HepG2 (cell line): ENCODE measurements at regions not wholly inside any gene's neighbourhood (a gene's known extent, or its start where the extent isn't known, plus 50 kb on each side); places are given as distances from the start of the nearest gene placed in this dataset.

Source experiments
- EZH2 ChIP-seq: conservative IDR thresholded peaks from 2 replicates; pipeline ENCODE4 v1.6.1; 2012; ENCODE audit warnings: mild to moderate bottlenecking, low read depth, low read length, moderate library complexity
- FOXP1 ChIP-seq, 2 experiments: fragments of 450-650 bp in 1 of 2; IDR thresholded peaks; 2 replicates each; pipeline ENCODE4 v1.6.1; 2017 to 2018; ENCODE audit warnings: antibody characterized with exemption in 1 of 2
- GABPA ChIP-seq, 2 experiments: IDR thresholded peaks; 2 replicates each; pipeline ENCODE4 v1.6.1; 2011 to 2016; ENCODE audit warnings: low read depth in 2 of 2, low read length in 1 of 2, missing biosample characterization in 1 of 2, missing genetic modification characterization in 1 of 2
- MXD4 ChIP-seq: IDR thresholded peaks from 2 replicates; pipeline ENCODE4 v1.6.1; 2016; ENCODE audit warnings: mild to moderate bottlenecking, missing biosample characterization, missing genetic modification reagents
- PCBP2 ChIP-seq: fragments of 200-400 bp; formaldehyde crosslinking; optimal IDR thresholded peaks from 2 replicates; pipeline ENCODE3; 2018; ENCODE audit warnings: low read length, low read depth; ENCODE audit not compliant: poor library complexity, severe bottlenecking
- POLR2AphosphoS5 ChIP-seq: IDR thresholded peaks from 2 replicates; pipeline ENCODE4 v1.6.1; 2012; ENCODE audit warnings: low read depth, low read length
- ZNF292 ChIP-seq: sonication (generic); formaldehyde crosslinking; IDR thresholded peaks from 2 replicates; pipeline ENCODE4 v1.8.1; 2022; ENCODE audit warnings: mild to moderate bottlenecking, low read depth, missing genetic modification reagents, borderline replicate concordance
- TF ChIP-seq, protein P1 (sequence below): sonication (generic); formaldehyde crosslinking; IDR thresholded peaks from 2 replicates; pipeline ENCODE4 v1.4.0; 2020; ENCODE audit warnings: missing genetic modification reagents
- TF ChIP-seq, protein P2 (sequence below): sonication (generic); formaldehyde crosslinking; IDR thresholded peaks from 2 replicates; pipeline ENCODE4 v1.5.1; 2020; ENCODE audit warnings: missing genetic modification reagents, mild to moderate bottlenecking, borderline replicate concordance
- TF ChIP-seq, protein P3 (sequence below): sonication (generic); formaldehyde crosslinking; IDR thresholded peaks from 2 replicates; pipeline ENCODE4 v1.4.0; 2020; ENCODE audit warnings: missing genetic modification reagents, borderline replicate concordance
- TF ChIP-seq, protein P4 (sequence below): sonication (generic); formaldehyde crosslinking; IDR thresholded peaks from 2 replicates; pipeline ENCODE4 v1.9.0; 2022; ENCODE audit warnings: low read depth, missing genetic modification reagents

DNA sequence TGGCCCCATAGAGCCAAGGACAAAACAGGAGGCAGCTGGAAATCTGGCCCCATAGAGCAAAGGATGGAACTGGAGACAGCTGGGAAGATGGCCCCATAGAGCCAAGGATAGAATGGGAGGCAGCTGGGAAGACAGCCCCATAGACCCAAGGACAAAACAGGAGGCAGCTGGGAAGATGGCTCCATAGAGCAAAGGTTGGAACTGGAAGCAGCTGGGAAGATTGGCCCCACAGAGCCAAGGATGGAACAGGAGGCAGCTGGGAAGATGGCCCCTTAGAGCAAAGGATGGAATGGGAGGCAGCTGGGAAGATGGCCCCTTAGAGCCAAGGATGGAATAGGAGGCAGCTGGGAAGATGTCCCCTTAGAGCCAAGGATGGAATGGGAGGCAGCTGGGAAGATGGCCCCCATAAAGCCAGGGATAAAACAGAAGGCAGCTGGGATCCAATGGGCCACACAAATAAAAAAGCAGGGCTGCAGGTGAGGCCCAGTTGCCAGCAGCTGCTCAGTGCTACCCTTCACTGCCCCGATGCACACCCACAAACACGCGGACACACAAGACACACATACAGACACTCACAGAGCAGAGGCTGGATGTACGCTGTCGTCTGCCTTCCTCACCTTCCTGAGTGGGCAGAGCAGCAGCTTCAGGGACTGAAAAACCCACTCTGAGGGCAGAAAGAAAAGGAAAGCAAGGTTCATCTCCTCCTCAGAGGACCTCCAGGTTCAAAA, 505.4 kb upstream of the MYT1L start:
- TF ChIP-seq ZNF292 (CRISPR knock-in tag) (no peak), PCBP2 (no peak), POLR2AphosphoS5 (no peak), EZH2 (no peak), GABPA (IDR thresholded peaks at IDR 0.05; ENCODE audit: low read depth, low read length) (no peak), GABPA (CRISPR knock-in tag; IDR thresholded peaks at IDR 0.05; ENCODE audit: low read depth) (no peak), FOXP1 (IDR thresholded peaks at IDR 0.05) (no peak), FOXP1 (CRISPR knock-in tag; IDR thresholded peaks at IDR 0.05) (no peak), MXD4 (CRISPR knock-in tag) (no peak)
- TF ChIP-seq, protein P1, sequence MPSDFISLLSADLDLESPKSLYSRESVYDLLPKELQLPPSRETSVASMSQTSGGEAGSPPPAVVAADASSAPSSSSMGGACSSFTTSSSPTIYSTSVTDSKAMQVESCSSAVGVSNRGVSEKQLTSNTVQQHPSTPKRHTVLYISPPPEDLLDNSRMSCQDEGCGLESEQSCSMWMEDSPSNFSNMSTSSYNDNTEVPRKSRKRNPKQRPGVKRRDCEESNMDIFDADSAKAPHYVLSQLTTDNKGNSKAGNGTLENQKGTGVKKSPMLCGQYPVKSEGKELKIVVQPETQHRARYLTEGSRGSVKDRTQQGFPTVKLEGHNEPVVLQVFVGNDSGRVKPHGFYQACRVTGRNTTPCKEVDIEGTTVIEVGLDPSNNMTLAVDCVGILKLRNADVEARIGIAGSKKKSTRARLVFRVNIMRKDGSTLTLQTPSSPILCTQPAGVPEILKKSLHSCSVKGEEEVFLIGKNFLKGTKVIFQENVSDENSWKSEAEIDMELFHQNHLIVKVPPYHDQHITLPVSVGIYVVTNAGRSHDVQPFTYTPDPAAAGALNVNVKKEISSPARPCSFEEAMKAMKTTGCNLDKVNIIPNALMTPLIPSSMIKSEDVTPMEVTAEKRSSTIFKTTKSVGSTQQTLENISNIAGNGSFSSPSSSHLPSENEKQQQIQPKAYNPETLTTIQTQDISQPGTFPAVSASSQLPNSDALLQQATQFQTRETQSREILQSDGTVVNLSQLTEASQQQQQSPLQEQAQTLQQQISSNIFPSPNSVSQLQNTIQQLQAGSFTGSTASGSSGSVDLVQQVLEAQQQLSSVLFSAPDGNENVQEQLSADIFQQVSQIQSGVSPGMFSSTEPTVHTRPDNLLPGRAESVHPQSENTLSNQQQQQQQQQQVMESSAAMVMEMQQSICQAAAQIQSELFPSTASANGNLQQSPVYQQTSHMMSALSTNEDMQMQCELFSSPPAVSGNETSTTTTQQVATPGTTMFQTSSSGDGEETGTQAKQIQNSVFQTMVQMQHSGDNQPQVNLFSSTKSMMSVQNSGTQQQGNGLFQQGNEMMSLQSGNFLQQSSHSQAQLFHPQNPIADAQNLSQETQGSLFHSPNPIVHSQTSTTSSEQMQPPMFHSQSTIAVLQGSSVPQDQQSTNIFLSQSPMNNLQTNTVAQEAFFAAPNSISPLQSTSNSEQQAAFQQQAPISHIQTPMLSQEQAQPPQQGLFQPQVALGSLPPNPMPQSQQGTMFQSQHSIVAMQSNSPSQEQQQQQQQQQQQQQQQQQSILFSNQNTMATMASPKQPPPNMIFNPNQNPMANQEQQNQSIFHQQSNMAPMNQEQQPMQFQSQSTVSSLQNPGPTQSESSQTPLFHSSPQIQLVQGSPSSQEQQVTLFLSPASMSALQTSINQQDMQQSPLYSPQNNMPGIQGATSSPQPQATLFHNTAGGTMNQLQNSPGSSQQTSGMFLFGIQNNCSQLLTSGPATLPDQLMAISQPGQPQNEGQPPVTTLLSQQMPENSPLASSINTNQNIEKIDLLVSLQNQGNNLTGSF (CRISPR knock-in tag): no peak
- TF ChIP-seq, protein P2, sequence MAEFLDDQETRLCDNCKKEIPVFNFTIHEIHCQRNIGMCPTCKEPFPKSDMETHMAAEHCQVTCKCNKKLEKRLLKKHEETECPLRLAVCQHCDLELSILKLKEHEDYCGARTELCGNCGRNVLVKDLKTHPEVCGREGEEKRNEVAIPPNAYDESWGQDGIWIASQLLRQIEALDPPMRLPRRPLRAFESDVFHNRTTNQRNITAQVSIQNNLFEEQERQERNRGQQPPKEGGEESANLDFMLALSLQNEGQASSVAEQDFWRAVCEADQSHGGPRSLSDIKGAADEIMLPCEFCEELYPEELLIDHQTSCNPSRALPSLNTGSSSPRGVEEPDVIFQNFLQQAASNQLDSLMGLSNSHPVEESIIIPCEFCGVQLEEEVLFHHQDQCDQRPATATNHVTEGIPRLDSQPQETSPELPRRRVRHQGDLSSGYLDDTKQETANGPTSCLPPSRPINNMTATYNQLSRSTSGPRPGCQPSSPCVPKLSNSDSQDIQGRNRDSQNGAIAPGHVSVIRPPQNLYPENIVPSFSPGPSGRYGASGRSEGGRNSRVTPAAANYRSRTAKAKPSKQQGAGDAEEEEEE (CRISPR knock-in tag): no peak
- TF ChIP-seq, protein P3, sequence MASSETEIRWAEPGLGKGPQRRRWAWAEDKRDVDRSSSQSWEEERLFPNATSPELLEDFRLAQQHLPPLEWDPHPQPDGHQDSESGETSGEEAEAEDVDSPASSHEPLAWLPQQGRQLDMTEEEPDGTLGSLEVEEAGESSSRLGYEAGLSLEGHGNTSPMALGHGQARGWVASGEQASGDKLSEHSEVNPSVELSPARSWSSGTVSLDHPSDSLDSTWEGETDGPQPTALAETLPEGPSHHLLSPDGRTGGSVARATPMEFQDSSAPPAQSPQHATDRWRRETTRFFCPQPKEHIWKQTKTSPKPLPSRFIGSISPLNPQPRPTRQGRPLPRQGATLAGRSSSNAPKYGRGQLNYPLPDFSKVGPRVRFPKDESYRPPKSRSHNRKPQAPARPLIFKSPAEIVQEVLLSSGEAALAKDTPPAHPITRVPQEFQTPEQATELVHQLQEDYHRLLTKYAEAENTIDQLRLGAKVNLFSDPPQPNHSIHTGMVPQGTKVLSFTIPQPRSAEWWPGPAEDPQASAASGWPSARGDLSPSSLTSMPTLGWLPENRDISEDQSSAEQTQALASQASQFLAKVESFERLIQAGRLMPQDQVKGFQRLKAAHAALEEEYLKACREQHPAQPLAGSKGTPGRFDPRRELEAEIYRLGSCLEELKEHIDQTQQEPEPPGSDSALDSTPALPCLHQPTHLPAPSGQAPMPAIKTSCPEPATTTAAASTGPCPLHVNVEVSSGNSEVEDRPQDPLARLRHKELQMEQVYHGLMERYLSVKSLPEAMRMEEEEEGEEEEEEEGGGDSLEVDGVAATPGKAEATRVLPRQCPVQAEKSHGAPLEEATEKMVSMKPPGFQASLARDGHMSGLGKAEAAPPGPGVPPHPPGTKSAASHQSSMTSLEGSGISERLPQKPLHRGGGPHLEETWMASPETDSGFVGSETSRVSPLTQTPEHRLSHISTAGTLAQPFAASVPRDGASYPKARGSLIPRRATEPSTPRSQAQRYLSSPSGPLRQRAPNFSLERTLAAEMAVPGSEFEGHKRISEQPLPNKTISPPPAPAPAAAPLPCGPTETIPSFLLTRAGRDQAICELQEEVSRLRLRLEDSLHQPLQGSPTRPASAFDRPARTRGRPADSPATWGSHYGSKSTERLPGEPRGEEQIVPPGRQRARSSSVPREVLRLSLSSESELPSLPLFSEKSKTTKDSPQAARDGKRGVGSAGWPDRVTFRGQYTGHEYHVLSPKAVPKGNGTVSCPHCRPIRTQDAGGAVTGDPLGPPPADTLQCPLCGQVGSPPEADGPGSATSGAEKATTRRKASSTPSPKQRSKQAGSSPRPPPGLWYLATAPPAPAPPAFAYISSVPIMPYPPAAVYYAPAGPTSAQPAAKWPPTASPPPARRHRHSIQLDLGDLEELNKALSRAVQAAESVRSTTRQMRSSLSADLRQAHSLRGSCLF (CRISPR knock-in tag): no peak
- TF ChIP-seq, protein P4, sequence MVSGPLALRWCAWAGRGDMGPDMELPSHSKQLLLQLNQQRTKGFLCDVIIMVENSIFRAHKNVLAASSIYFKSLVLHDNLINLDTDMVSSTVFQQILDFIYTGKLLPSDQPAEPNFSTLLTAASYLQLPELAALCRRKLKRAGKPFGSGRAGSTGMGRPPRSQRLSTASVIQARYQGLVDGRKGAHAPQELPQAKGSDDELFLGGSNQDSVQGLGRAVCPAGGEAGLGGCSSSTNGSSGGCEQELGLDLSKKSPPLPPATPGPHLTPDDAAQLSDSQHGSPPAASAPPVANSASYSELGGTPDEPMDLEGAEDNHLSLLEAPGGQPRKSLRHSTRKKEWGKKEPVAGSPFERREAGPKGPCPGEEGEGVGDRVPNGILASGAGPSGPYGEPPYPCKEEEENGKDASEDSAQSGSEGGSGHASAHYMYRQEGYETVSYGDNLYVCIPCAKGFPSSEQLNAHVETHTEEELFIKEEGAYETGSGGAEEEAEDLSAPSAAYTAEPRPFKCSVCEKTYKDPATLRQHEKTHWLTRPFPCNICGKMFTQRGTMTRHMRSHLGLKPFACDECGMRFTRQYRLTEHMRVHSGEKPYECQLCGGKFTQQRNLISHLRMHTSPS (CRISPR knock-in tag): no peak
